GM19035 (cell line): ENCODE measurements at regions not wholly inside any gene's neighbourhood (a gene's known extent, or its start where the extent isn't known, plus 50 kb on each side); places are given as distances from the start of the nearest gene placed in this dataset.
A peak's percentile ranks its signal among the peaks of the same experiment; 100 is the strongest.
"Not testable (repeated sequence)": the region's sequence is repeated elsewhere in the genome, so short reads cannot be mapped to it uniquely, and the experiment has no call there.

ENCODE experiments used
- ATAC-seq: cut with Tn5 transposase; IDR thresholded peaks from one replicate; pipeline ENCODE4 v1.9.1; 2021; ENCODE audit not compliant: unreplicated experiment

DNA sequence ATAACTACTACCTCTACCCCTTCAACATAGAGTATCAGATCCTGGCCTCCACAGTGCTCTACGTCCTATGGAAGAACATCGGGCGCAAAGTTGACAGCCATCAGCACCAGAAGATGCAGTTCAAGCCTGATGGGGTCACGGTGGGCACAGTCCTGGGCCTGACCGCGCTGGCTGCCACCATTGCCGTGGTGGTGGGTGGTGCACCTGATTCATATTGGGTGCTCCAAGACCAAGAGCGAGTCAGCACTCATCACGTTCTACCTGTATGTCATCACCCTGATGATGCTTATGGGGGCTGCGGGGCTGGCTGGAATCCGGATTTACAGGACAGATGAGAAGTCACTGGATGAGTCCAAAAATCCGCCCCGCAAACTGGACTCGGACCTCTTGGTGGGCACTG lies 846.4 kb downstream of the RPIA start:
- ATAC-seq, result not testable (repeated sequence)

DNA sequence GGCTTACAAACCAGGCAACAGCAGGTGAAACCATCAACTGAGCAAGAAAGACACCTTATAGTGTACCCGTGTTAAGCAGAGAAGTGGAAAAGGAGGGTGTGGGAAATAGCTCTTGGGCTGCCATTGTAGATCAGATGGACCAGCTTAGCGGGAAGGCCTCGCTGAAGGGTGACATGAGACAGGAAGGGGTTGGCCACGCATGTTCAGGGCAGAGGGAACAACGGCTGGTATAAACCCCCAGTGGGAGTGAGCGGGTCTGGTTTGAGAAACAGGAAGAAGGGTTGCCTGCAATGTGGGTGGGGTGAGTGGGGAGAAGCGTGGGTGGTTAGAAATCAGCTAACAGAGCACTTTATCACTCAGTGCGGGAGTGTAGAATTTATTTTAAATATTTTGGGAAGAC lies 852.6 kb downstream of the RPIA start:
- ATAC-seq, result not testable (repeated sequence)

DNA sequence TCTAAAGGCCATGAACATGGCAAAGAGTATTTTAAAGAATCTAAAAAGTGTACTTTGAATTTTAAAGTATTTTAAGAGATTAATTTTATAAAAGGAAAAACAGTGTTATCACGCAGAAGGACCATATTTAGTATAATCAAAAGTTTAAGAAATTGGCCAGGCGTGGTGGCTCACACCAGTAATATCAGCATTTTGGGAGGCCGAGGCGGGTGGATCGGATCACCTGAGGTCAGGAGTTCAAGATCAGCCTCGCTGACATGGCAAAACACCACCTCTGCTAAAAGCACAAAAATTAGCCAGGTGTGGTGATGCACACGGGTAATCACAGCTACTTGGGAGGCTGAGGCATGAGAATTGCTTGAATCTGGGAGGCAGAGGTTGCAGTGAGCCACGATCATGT lies 887.7 kb downstream of the RPIA start:
- ATAC-seq, result not testable (repeated sequence)

DNA sequence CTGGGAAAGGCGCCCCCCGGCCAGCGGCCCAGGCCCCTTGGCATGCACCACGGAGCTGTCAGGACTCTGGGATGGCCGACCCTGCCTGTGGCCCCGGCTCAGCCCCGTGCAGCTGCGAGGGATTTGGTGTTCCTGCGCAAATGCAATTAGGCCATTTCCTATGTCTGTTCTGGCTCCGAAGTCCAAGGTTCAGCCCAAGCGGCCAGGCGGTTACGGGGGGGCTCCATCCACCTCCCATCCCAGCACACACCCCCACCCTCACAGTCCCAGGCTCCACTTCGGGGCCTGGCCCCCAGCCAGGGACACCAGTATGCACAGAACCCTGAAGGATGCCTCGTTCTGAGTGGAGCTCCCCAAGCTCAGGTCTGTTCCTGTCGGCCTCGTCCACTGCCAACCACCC lies 891.3 kb downstream of the RPIA start:
- ATAC-seq, result not testable (repeated sequence)

DNA sequence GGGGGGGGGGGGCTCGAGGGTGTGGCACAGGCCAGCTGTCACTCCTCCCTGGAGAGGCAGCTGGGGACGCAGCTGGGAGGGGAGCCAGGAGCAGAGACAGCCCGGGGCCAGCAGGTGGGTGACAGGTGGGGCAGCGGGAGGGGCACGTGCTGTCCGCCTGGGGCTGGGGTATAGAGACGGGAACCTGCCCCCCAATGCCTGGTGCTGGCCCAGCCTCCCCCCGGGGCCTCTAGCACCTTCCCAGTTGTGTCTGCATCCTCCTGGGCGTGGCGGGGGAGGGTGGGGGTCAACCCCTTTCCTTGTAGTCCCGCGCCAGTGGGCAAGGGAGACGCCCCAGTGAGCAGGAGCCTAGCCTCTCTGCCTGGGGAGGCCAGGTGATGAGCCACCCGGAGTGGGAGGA lies 892.6 kb downstream of the RPIA start:
- ATAC-seq, result not testable (repeated sequence)

DNA sequence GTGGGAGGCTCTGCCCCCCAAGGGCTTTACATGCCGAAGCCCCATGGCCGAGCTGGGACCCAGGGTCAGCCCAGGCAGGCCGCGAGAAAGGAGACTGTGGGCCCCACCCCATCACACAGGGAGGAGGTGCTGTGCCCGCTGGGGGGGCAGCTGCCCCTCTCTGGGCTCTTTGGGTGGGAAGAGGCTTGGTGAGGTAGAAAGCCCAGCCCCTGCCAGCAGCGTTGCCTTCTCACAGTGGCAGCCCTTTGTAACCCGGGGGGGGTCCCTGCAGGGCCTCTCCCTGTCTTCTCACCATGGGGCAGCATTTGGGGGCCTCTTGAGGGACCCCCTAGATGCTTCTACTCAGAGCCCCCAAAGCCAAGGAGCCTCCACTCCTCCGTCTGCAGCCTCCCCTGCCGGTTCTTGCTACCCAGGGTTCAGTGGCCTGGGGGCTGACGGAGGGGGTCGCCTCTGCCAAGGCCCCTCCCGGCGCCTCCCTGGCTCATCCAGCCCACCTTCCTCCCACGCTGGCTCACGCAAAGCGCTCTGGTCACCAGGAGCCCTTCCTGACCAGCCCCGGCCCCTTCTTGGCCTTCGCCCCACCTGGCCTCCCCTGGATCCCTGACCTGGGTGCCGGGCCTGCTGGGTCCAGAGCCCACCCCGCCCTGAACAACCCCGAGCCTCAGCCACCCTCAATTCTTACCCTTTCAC lies 893.5 kb downstream of the RPIA start:
- peak; percentile 10 for ATAC-seq

DNA sequence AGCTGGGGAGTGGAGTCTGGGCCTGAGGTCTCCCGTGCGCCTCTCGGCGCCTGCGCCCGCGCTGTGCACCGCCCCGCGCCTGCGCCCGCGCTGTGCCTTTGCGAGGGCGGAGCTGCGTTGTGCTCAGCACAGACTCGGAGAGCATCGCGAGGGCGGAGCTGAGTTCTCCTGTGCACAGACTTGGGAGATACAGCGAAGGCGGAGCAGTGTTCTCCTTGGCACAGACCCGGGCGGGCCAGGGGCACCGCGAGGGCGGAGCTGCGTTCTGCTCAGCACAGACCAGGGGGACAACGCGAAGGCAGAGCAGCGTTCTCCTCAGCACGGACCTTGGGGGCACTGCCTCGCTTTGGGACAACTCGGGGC lies 894.1 kb downstream of the RPIA start:
- ATAC-seq, result peak; percentile 100

DNA sequence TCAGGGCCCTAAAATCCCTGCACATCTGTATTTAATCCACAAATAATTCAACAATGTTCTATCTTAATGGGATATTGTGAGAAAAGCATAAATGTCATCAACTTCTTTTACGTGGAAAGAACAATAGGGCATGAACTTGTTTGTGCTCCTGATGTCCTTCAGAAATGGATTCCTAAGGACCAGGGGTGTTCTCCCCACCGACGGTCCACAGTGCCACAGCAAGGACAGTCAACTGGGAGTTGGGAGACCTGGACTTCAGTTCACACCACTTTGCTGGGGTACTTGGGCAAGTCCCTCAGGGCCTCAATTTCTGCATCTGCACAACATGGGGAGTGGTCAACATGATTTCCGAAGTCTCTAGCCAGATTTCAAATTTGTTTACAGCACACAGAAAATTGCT lies 908.4 kb downstream of the RPIA start:
- not testable (repeated sequence) for ATAC-seq

DNA sequence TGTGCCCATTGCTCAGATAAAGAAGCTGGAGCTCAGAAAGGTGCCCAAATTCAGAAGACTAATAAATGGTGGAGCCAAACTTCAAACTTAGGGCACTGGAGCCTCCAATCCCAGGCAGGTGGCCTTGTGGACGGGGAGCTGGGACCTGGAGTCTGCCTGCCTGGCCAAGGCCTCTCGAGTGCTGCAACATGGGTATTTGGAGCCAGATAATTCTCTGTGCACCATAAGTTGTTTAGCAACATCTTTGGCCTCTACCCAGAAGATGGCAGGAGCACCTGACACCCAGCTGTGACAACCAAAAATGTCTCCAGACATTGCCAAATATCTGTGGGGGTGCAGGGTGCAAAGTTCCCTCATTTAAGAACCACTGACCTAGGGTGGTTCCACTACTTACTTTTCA lies 915.0 kb downstream of the RPIA start:
- ATAC-seq, result not testable (repeated sequence)

DNA sequence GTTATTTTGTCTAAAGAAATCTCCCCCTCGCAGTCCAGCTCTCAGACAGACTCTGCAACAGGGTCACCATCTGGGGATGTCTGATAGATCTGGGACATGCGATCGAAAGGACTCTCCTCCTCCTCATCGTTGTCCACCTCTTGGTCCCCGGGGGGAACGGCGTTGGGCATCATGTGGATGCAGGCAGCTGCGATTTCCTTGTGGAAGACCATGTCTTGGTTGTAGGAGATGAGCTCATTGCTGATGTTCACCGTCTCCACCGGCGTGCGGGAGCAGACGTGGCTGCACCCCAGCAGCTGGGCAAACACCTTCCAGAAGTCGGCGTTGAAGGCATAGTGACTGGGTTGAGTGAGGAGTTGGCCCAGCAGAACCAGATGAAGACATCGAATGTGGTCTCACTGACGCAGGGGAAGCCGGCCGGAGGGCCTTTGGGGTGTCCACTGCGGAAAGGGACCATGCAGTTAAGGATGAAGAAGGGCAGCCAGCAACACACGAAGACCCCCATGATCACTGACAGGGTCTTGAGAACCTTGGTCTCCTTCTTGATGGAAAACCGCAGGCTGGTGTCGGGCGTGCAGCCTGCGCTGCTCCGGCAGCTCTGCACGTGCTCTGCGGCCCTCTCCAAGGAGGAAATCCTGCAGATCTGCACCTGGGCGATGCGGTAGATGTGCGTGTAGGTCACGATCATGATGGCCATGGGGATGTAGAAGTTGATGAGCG lies 918.9 kb downstream of the RPIA start:
- ATAC-seq, result not testable (repeated sequence)

DNA sequence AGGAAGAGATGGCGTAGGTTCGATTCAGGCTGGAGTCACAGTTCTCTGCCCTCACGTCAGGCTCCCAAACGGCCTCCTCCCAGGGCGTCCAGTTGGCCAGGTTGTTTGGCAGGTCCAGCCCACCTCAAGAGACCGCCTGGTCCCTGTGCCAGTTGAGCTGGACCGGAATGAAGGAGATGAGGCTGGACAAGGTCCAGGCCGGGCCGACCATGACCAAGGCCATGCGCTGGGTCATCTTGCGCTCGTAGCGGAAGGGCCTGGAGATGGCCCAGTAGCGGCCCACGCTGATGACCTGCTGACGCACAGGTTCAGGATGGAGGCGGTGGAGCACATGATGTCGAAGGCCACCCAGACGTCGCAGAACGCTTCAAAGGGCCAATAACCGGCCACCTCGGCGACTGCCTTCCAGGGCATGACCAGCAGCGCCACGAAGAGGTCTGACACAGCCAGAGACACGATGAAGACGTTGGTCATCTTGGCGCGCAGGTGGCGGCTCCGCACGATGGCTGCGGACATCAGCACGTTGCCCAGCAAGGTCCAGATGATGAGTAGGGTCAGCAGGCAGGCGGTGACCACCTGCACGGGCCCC lies 919.5 kb downstream of the RPIA start:
- ATAC-seq, result not testable (repeated sequence)

DNA sequence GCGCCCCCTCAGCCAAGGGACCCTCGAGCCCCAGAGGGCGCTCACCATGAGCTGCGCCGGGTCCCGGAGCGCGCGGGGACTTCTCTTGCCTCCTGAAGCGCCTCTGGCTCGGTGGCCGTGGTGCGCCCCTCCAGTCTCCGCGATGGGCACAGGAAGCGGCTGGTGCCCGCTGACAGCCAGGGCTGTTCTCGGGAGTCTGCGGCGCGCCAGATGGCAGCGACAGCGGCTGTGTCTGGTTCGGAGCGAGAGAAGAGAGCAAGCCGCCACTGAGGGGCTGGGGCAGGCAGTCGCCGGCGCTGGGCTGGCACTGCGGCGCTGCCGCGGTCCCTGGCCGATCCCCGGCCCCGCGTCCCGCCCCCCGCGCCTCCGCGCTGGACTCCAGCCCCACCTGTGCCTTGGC lies 920.2 kb downstream of the RPIA start:
- ATAC-seq, result not testable (repeated sequence)

DNA sequence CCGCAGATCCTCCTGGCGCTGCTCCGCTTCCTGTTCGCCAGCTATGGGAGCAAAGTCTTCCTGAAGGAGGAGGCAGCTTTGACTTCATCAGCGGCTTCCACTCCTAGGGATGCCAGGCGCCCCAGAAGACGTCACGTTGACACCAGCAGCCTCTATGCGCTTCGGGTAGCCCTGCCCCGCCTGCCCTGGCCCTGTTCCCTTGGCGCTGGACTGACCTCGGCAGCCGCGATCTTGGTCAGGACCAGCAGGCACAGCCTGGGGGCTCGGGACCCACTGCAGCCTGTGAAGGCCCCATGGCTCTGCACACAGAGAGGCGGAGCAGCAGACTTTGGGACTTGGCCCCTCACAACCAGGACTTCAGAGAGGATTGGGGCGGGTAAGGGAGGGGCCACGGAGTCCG lies 957.8 kb downstream of the RPIA start:
- not testable (repeated sequence) for ATAC-seq

DNA sequence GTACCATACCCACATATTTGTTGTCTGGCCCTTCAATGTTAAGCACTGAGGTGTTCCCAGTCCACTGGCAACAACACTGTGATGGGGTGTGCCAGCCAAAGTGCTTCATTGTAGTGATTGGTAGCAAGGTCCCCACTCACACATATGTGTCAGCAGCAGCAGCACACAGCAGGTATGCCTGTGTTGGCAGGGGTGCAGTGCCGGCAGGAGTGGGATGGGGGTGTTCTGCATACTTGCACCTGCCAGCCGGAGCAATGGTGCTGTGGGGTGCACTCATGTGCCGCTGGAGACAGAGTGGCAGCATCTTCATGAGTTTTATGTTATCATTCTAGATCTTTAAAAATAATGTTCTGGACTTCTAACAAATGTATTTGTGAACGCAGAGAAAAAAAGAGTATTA lies 987.8 kb downstream of the RPIA start:
- ATAC-seq, result not testable (repeated sequence)
